D721Med (cell line): ENCODE measurements at regions not wholly inside any gene's neighbourhood (a gene's known extent, or its start where the extent isn't known, plus 50 kb on each side); places are given as distances from the start of the nearest gene placed in this dataset.
A peak's percentile ranks its signal among the peaks of the same experiment; 100 is the strongest.

ENCODE experiments used
- DNase-seq: peaks from one replicate; pipeline ENCODE4 v3.0.0; 2011; ENCODE audit warnings: low spot score; ENCODE audit not compliant: insufficient read length
- FAIRE-seq: peaks from 2 replicates; lab custom pipeline; 2011; peaks lifted over from hg19 to GRCh38; lab: Jason Lieb, UNC
- CTCF ChIP-seq: IDR thresholded peaks from 2 replicates; pipeline ENCODE4 v1.5.1; 2012; ENCODE audit warnings: mild to moderate bottlenecking, control low read depth; ENCODE audit not compliant: insufficient read depth; ENCODE audit errors: missing control alignments

- FAIRE-seq, result no peak
- DNase-seq, result no peak
- peak; percentile 5 for TF ChIP-seq CTCF
Measured at GRCh38 chr18:40006634-40007033, 1948.4 kb upstream of the PIK3C3 start.

DNA sequence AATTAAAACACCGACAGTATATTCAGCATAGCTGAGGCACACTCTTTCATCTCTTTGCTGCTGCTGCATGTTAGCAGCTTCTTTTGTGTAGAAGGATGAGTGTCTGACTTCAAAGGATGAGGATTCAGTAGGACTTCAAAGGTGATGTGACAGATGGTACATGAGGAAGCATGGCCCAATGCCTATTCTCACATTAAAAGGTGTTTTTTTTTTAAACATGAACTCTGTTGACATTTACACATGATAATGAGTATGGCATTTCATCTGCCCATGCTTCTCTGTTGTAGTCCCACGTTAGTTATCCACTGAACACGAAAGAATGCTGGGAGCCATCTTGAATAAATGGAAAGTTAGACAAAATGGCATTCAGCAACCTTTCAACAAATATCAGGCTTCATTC is 1950.8 kb upstream of the PIK3C3 start:
- DNase-seq, result no peak
- TF ChIP-seq CTCF, result no peak
- FAIRE-seq, result no peak

DNA sequence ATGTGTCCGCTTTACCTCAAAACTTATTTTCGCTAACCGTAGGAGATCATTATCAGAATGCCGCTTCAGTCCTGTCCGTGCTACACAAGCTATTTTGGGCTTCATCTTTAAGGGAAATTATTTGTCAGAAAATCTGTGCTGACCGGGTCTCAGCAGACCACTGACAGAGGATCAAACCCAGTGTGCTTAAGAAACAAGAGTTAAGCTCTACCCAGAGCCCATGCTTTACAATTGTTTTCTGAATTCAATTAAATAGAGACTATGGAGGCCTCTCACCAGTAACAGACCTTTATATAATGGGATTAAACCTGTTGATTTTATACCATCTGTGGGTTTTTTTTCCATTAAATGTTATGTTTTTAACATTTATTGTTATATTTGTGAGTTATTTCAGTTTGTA is 1956.7 kb upstream of the PIK3C3 start:
- FAIRE-seq (no peak), DNase-seq (no peak)
- no peak for TF ChIP-seq CTCF

DNA sequence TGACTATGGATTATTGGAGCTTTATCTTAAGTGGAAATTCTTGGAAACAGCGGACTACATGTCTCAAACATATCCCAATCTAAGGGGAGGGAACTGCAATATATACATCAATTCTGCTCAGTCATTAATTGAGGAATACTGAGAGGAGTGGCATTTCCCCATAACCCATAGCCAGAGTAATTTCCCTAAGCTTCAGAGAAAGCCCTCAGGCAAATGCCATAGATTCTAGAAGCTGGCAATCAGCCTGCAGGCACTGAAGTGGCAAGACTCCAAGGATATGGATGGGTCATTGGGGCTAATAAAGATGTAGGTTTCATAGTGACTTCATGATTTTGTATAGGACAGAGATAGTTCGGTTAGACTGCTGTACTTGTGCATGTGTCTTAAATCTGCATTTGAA is 1960.5 kb upstream of the PIK3C3 start:
- DNase-seq (no peak), FAIRE-seq (no peak)
- no peak for TF ChIP-seq CTCF

DNA sequence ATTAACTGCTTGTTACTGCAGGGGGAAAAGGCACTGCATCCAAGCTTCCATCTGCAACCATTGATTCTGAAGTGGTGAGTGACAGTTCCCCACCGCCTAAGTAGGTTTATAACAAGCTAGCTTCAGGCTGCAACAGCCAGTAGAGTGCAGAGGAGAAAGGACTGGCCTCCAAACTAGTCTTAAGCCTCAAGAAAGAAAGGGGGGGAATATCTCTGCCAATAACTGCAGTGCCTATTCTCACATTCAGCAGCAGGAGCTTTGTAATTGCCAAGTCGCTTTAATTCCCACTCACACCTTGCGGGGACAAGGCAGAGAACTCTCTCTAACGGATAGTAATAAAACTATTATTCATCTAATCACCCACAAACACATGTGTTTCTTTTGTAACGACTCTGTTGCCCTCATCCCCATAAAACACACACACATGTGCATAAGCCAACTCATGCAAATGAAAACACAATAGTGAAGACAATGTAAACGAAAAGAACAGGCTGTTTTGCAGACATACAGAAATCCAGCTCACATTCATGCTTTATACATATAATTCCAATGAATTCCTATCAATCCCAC is 1963.3 kb upstream of the PIK3C3 start:
- no peak for FAIRE-seq
- TF ChIP-seq CTCF, result no peak
- DNase-seq, result no peak

DNA sequence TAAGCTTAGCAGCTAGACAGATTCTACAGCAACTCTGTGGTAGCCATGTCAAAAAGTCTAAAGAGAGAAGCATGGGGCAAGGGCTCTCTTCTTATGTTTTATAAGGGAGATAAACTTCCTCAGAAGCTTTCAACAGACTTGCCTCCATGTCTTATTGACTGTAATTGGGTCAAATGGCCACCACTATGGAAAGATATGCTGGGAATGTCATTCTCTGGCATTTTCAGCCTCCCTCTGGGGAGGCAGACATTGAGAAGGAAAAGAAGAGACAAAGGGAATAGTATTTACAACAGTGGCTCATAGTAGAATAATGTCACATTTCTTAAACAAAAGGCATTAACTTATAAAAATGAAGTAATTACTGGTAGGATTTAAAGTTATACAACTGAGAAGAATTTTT is 1964.5 kb upstream of the PIK3C3 start:
- TF ChIP-seq CTCF, result no peak
- DNase-seq, result no peak
- FAIRE-seq, result no peak

DNA sequence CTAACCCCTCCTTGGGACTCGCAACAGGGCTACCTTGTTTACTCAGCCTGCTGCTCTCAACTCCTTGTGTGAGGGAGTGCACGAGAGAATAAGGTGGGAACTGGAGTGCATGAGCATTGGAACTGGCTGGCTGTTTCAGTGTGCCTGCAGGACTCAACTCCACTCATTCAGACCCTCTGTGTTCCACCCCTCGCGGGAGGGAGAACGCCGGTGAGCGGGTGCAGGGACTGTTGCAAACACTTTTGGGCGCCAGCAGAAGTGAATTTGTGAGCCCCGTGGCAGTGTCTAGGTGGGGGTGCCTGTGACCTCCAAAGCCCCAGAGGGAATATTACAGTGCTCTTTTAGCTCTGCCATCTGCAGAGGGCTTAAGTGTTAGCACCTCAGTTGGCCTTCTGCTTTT is 1978.3 kb upstream of the PIK3C3 start:
- no peak for FAIRE-seq
- TF ChIP-seq CTCF, result no peak

More for the DNA sequence above, 1978.3 kb upstream of the PIK3C3 start:
- DNase-seq, result no peak
